ENCODE measurements at regions not wholly inside any gene's neighbourhood (a gene's known extent, or its start where the extent isn't known, plus 50 kb on each side); places are given as distances from the start of the nearest gene placed in this dataset.

DNA sequence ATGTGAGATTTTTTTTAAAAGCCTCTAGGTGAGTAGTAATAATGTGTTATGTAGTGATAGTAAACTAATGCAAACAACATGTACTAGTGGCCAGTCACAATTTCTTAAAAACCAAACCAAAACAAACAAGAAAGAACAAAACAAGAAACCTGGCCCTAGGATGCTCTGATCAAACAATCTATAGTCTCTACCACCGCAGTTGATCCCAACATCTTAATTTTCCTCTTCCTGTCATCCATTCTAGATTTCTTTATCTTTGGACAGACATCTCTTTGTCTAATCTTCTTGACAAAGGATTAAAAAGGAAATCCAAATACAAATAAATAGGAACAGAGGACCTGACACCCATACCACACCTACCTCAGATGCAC lies 188.2 kb upstream of the ADAMTS5 start:
- no peaks in the 10 kb centered on the region for H3K9me3 ChIP-seq (ENCODE audit: control insufficient read depth in 3 of 3, low read length in 3 of 3)
- H3K27ac ChIP-seq (ENCODE audit: low read depth, low read length), result no peak overlapping the region
- H3K9ac ChIP-seq (ENCODE audit: low read depth in 1 of 3, low read length in 3 of 3), result no peak overlapping the region
- no peaks in the 10 kb centered on the region for H3K36me3 ChIP-seq (ENCODE audit: control insufficient read depth in 3 of 3, insufficient read depth in 3 of 3, low read length in 3 of 3)
- no peaks in the 10 kb centered on the region for H3K4me1 ChIP-seq (ENCODE audit: control insufficient read depth in 3 of 3, insufficient read depth in 3 of 3, low read length in 3 of 3)
- H3K27me3 ChIP-seq (ENCODE audit: control insufficient read depth in 3 of 3, insufficient read depth in 3 of 3, low read length in 3 of 3), result no peaks in the 10 kb centered on the region
- no peak overlapping the region for H3K4me3 ChIP-seq (ENCODE audit: low read length in 3 of 3)

DNA sequence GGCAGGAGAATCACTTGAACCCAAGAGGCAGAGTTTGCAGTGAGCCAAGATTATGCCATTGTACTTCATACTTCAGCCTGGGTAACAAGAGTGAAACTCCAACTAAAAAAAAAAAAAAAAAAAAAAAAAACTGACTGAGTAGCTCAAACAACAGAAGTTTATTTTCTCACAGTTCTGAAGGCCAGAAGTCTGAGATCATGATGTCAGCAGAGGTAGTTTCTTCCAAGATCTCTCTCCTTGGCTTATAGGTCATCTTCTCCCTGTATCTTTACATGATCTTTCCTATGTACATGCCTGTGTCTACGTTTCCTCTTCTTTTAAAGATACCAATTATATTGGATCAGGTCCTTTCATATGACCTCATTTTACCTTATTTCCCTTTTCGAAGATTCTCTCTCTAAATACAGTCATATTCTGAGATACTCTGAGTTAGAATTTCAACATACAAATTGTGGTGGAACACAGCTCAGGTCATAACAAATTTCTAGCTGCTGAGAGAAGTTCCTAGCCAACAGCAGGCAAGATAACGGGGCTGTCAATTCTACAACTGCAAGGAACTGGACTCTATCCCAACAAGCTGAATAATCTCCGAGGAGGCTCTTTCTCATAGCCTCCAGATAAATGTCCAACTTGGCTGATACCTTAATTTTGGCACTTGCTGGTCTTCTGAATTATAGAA lies 187.7 kb upstream of the ADAMTS5 start:
- no peak overlapping the region for H3K4me3 ChIP-seq (ENCODE audit: low read length in 3 of 3)
- no peaks in the 10 kb centered on the region for H3K4me1 ChIP-seq (ENCODE audit: control insufficient read depth in 3 of 3, insufficient read depth in 3 of 3, low read length in 3 of 3)
- H3K36me3 ChIP-seq (ENCODE audit: control insufficient read depth in 3 of 3, insufficient read depth in 3 of 3, low read length in 3 of 3), result no peaks in the 10 kb centered on the region
- H3K9me3 ChIP-seq (ENCODE audit: control insufficient read depth in 3 of 3, low read length in 3 of 3), result no peaks in the 10 kb centered on the region
- H3K27me3 ChIP-seq (ENCODE audit: control insufficient read depth in 3 of 3, insufficient read depth in 3 of 3, low read length in 3 of 3), result no peaks in the 10 kb centered on the region
- no peak overlapping the region for H3K9ac ChIP-seq (ENCODE audit: low read depth in 1 of 3, low read length in 3 of 3)
- H3K27ac ChIP-seq (ENCODE audit: low read depth, low read length), result no peak overlapping the region

GRCh38 chr21:27152996-27153395 lies 186.1 kb upstream of the ADAMTS5 start:
- Histone ChIP-seq H3K9ac (ENCODE audit: low read depth in 1 of 3, low read length in 3 of 3) (no peak overlapping the region), H3K9me3 (ENCODE audit: control insufficient read depth in 3 of 3, low read length in 3 of 3) (no peaks in the 10 kb centered on the region), H3K4me3 (ENCODE audit: low read length in 3 of 3) (no peak overlapping the region), H3K27ac (ENCODE audit: low read depth, low read length) (no peak overlapping the region), H3K27me3 (ENCODE audit: control insufficient read depth in 3 of 3, insufficient read depth in 3 of 3, low read length in 3 of 3) (no peaks in the 10 kb centered on the region), H3K36me3 (ENCODE audit: control insufficient read depth in 3 of 3, insufficient read depth in 3 of 3, low read length in 3 of 3) (no peaks in the 10 kb centered on the region), H3K4me1 (ENCODE audit: control insufficient read depth in 3 of 3, insufficient read depth in 3 of 3, low read length in 3 of 3) (no peaks in the 10 kb centered on the region)

GRCh38 chr21:27149034-27149433 lies 182.1 kb upstream of the ADAMTS5 start:
- H3K27me3 ChIP-seq (ENCODE audit: control insufficient read depth in 3 of 3, insufficient read depth in 3 of 3, low read length in 3 of 3), result no peaks in the 10 kb centered on the region
- H3K9me3 ChIP-seq (ENCODE audit: control insufficient read depth in 3 of 3, low read length in 3 of 3), result no peaks in the 10 kb centered on the region
- no peak overlapping the region for H3K9ac ChIP-seq (ENCODE audit: low read depth in 1 of 3, low read length in 3 of 3)
- H3K4me3 ChIP-seq (ENCODE audit: low read length in 3 of 3), result no peak overlapping the region
- H3K27ac ChIP-seq (ENCODE audit: low read depth, low read length), result no peak overlapping the region
- no peaks in the 10 kb centered on the region for H3K36me3 ChIP-seq (ENCODE audit: control insufficient read depth in 3 of 3, insufficient read depth in 3 of 3, low read length in 3 of 3)
- H3K4me1 ChIP-seq (ENCODE audit: control insufficient read depth in 3 of 3, insufficient read depth in 3 of 3, low read length in 3 of 3), result no peaks in the 10 kb centered on the region

DNA sequence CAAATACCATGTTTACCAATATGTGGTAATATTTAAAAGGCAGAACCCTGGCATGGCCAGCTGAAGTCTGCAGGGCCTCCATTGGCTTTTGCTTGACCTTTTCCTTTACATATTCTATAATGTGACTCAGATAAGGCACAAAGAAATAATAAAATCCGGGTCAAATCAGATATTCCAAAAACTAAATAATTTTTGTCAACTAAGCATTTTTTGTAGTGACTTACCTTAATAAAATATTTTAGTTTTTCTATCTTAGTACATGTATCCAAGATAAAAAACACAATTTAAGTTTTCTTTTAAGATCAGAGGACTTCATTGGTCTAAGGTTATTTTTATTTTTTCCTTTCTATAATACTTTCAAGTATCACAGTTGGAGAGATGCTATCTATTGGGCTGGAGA lies 179.4 kb upstream of the ADAMTS5 start:
- no peak overlapping the region for H3K27ac ChIP-seq (ENCODE audit: low read depth, low read length)
- H3K36me3 ChIP-seq (ENCODE audit: control insufficient read depth in 3 of 3, insufficient read depth in 3 of 3, low read length in 3 of 3), result no peaks in the 10 kb centered on the region
- H3K9ac ChIP-seq (ENCODE audit: low read depth in 1 of 3, low read length in 3 of 3), result no peak overlapping the region
- H3K27me3 ChIP-seq (ENCODE audit: control insufficient read depth in 3 of 3, insufficient read depth in 3 of 3, low read length in 3 of 3), result no peaks in the 10 kb centered on the region
- H3K9me3 ChIP-seq (ENCODE audit: control insufficient read depth in 3 of 3, low read length in 3 of 3), result no peaks in the 10 kb centered on the region
- H3K4me3 ChIP-seq (ENCODE audit: low read length in 3 of 3), result no peak overlapping the region
- H3K4me1 ChIP-seq (ENCODE audit: control insufficient read depth in 3 of 3, insufficient read depth in 3 of 3, low read length in 3 of 3), result no peaks in the 10 kb centered on the region

GRCh38 chr21:27145134-27145798 lies 178.4 kb upstream of the ADAMTS5 start:
- Histone ChIP-seq H3K9me3 (ENCODE audit: control insufficient read depth in 3 of 3, low read length in 3 of 3) (no peaks in the 10 kb centered on the region), H3K9ac (ENCODE audit: low read depth in 1 of 3, low read length in 3 of 3) (no peak overlapping the region), H3K27ac (ENCODE audit: low read depth, low read length) (no peak overlapping the region), H3K4me1 (ENCODE audit: control insufficient read depth in 3 of 3, insufficient read depth in 3 of 3, low read length in 3 of 3) (no peaks in the 10 kb centered on the region), H3K27me3 (ENCODE audit: control insufficient read depth in 3 of 3, insufficient read depth in 3 of 3, low read length in 3 of 3) (no peaks in the 10 kb centered on the region), H3K36me3 (ENCODE audit: control insufficient read depth in 3 of 3, insufficient read depth in 3 of 3, low read length in 3 of 3) (no peaks in the 10 kb centered on the region), H3K4me3 (ENCODE audit: low read length in 3 of 3) (no peak overlapping the region)

GRCh38 chr21:27143476-27143875 lies 176.6 kb upstream of the ADAMTS5 start:
- Histone ChIP-seq H3K27ac (ENCODE audit: low read depth, low read length) (no peak overlapping the region), H3K4me3 (ENCODE audit: low read length in 3 of 3) (no peak overlapping the region), H3K9ac (ENCODE audit: low read depth in 1 of 3, low read length in 3 of 3) (no peak overlapping the region), H3K36me3 (ENCODE audit: control insufficient read depth in 3 of 3, insufficient read depth in 3 of 3, low read length in 3 of 3) (no peaks in the 10 kb centered on the region), H3K4me1 (ENCODE audit: control insufficient read depth in 3 of 3, insufficient read depth in 3 of 3, low read length in 3 of 3) (no peaks in the 10 kb centered on the region), H3K27me3 (ENCODE audit: control insufficient read depth in 3 of 3, insufficient read depth in 3 of 3, low read length in 3 of 3) (no peaks in the 10 kb centered on the region), H3K9me3 (ENCODE audit: control insufficient read depth in 3 of 3, low read length in 3 of 3) (no peaks in the 10 kb centered on the region)

- Histone ChIP-seq H3K4me3 (ENCODE audit: low read length in 3 of 3) (no peak overlapping the region), H3K27ac (ENCODE audit: low read depth, low read length) (no peak overlapping the region), H3K36me3 (ENCODE audit: control insufficient read depth in 3 of 3, insufficient read depth in 3 of 3, low read length in 3 of 3) (no peaks in the 10 kb centered on the region), H3K27me3 (ENCODE audit: control insufficient read depth in 3 of 3, insufficient read depth in 3 of 3, low read length in 3 of 3) (no peaks in the 10 kb centered on the region), H3K9me3 (ENCODE audit: control insufficient read depth in 3 of 3, low read length in 3 of 3) (no peaks in the 10 kb centered on the region), H3K4me1 (ENCODE audit: control insufficient read depth in 3 of 3, insufficient read depth in 3 of 3, low read length in 3 of 3) (no peaks in the 10 kb centered on the region), H3K9ac (ENCODE audit: low read depth in 1 of 3, low read length in 3 of 3) (no peak overlapping the region)
These were observed 172.6 kb upstream of the ADAMTS5 start for GRCh38 chr21:27139526-27139925.

GRCh38 chr21:27134516-27134915 lies 167.6 kb upstream of the ADAMTS5 start:
- no peaks in the 10 kb centered on the region for H3K36me3 ChIP-seq (ENCODE audit: control insufficient read depth in 3 of 3, insufficient read depth in 3 of 3, low read length in 3 of 3)
- no peaks in the 10 kb centered on the region for H3K27me3 ChIP-seq (ENCODE audit: control insufficient read depth in 3 of 3, insufficient read depth in 3 of 3, low read length in 3 of 3)
- H3K9ac ChIP-seq (ENCODE audit: low read depth in 1 of 3, low read length in 3 of 3), result no peak overlapping the region
- H3K27ac ChIP-seq (ENCODE audit: low read depth, low read length), result no peak overlapping the region
- no peaks in the 10 kb centered on the region for H3K4me1 ChIP-seq (ENCODE audit: control insufficient read depth in 3 of 3, insufficient read depth in 3 of 3, low read length in 3 of 3)
- no peaks in the 10 kb centered on the region for H3K9me3 ChIP-seq (ENCODE audit: control insufficient read depth in 3 of 3, low read length in 3 of 3)
- H3K4me3 ChIP-seq (ENCODE audit: low read length in 3 of 3), result no peak overlapping the region

- H3K36me3 ChIP-seq (ENCODE audit: control insufficient read depth in 3 of 3, insufficient read depth in 3 of 3, low read length in 3 of 3), result no peaks in the 10 kb centered on the region
- no peaks in the 10 kb centered on the region for H3K9me3 ChIP-seq (ENCODE audit: control insufficient read depth in 3 of 3, low read length in 3 of 3)
- no peak overlapping the region for H3K27ac ChIP-seq (ENCODE audit: low read depth, low read length)
- no peak overlapping the region for H3K9ac ChIP-seq (ENCODE audit: low read depth in 1 of 3, low read length in 3 of 3)
- no peaks in the 10 kb centered on the region for H3K27me3 ChIP-seq (ENCODE audit: control insufficient read depth in 3 of 3, insufficient read depth in 3 of 3, low read length in 3 of 3)
- no peak overlapping the region for H3K4me3 ChIP-seq (ENCODE audit: low read length in 3 of 3)
- no peaks in the 10 kb centered on the region for H3K4me1 ChIP-seq (ENCODE audit: control insufficient read depth in 3 of 3, insufficient read depth in 3 of 3, low read length in 3 of 3)
These were observed 165.4 kb upstream of the ADAMTS5 start for GRCh38 chr21:27132266-27132665.

All from skeletal muscle tissue (tissue), 3 donors.